Natural killer cell (primary cell): ENCODE measurements at regions not wholly inside any gene's neighbourhood (a gene's known extent, or its start where the extent isn't known, plus 50 kb on each side); places are given as distances from the start of the nearest gene placed in this dataset.

Source experiments
- ATAC-seq, 3 donors: fragments of 150-1000 bp in 2 of 3; fragments of 200-7000 bp in 1 of 3; cut with Tn5 transposase; 1 replicate in 1 of 3; 2 replicates in 2 of 3; pipeline ENCODE4 v1.10.0; 2021; ENCODE audit warnings: mild to moderate bottlenecking in 2 of 3, moderate library complexity in 2 of 3
- DNase-seq, 2 donors: peaks; one replicate each; pipeline versions ENCODE4 v3.0.0 to v3.0.0-alpha.2; 2013 to 2021; ENCODE audit warnings: mixed read lengths in 1 of 2
- H3K27ac ChIP-seq: one replicate; pipeline ENCODE4 v1.5.1; 2013; ENCODE audit warnings: mild to moderate bottlenecking, low read length
- H3K27me3 ChIP-seq: one replicate; pipeline ENCODE4 v1.6.1; 2013; ENCODE audit warnings: low read length; ENCODE audit not compliant: control insufficient read depth, insufficient read depth
- H3K36me3 ChIP-seq: one replicate; pipeline ENCODE4 v1.6.1; 2013; ENCODE audit warnings: low read length; ENCODE audit not compliant: control insufficient read depth, insufficient read depth
- H3K4me1 ChIP-seq: one replicate; pipeline ENCODE4 v1.6.1; 2013; ENCODE audit warnings: low read length; ENCODE audit not compliant: control insufficient read depth, insufficient read depth
- H3K4me3 ChIP-seq: one replicate; pipeline ENCODE4 v1.5.1; 2013; ENCODE audit warnings: low read length
- H3K9me3 ChIP-seq: one replicate; pipeline ENCODE4 v1.6.1; 2013; ENCODE audit warnings: low read length; ENCODE audit not compliant: control insufficient read depth, insufficient read depth
- H3K27ac Mint-ChIP-seq, 2 donors: one replicate each; pipeline ENCODE4 v1.8.0; 2022; ENCODE audit warnings: mild to moderate bottlenecking in 2 of 2, mixed read lengths in 2 of 2, moderate library complexity in 1 of 2
- H3K27me3 Mint-ChIP-seq, 2 donors: one replicate each; pipeline ENCODE4 v1.8.0; 2022; ENCODE audit warnings: low read depth in 2 of 2, mixed read lengths in 2 of 2
- H3K36me3 Mint-ChIP-seq: one replicate; pipeline ENCODE4 v1.8.0; 2022; ENCODE audit warnings: mixed read lengths
- H3K4me1 Mint-ChIP-seq, 2 donors: one replicate each; pipeline ENCODE4 v1.8.0; 2022; ENCODE audit warnings: mixed read lengths in 2 of 2
- H3K4me3 Mint-ChIP-seq: one replicate; pipeline ENCODE4 v1.8.0; 2022; ENCODE audit warnings: mild to moderate bottlenecking, moderate library complexity, mixed read lengths
- H3K9me3 Mint-ChIP-seq, 2 donors: one replicate each; pipeline ENCODE4 v1.8.0; 2022; ENCODE audit warnings: mixed read lengths in 2 of 2
- CTCF ChIP-seq: fragments of 200-600 bp; IDR thresholded peaks from one replicate; pipeline ENCODE4 v1.8.0; 2022; ENCODE audit warnings: antibody characterized with exemption
- WGBS: methylation state at CpG from one replicate; pipeline ENCODE4 v1.1.7; 2013; ENCODE audit warnings: missing lambda C conversion rate; ENCODE audit not compliant: insufficient coverage; 5-methylcytosine and 5-hydroxymethylcytosine counted together
- intact Hi-C: fragments of 100-400 bp; cut with micrococcal nuclease; formaldehyde crosslinking; loops from one replicate; pipeline ENCODE4 v1.14.2; 2022

- Histone ChIP-seq H3K9me3 (no peaks in the 10 kb centered on the region), H3K36me3 (no peaks in the 10 kb centered on the region), H3K4me1 (no peaks in the 10 kb centered on the region), H3K27me3 (no peaks in the 10 kb centered on the region), H3K27ac (no peak overlapping the region), H3K4me3 (no peak overlapping the region)
- H3K4me3 Mint-ChIP-seq = no peak overlapping the region
- WGBS = 57% methylated on average over 3 of the region's 4 CpGs
- ATAC-seq (no peak), DNase-seq (no peak)
- H3K27me3 Mint-ChIP-seq = peaks cover 0 to 3% of the 10 kb centered on the region in 2 donors
- intact Hi-C loops = no loop called here
- no peak overlapping the region for H3K27ac Mint-ChIP-seq
- no peaks in the 10 kb centered on the region for H3K9me3 Mint-ChIP-seq
- H3K4me1 Mint-ChIP-seq = peaks cover 0 to 9% of the 10 kb centered on the region in 2 donors
- no peaks in the 10 kb centered on the region for H3K36me3 Mint-ChIP-seq
- no peak for TF ChIP-seq CTCF
Observed at GRCh38 chr2:62643100-62643471, 62.4 kb upstream of the EHBP1 start.

GRCh38 chr2:62642429-62643099, 62.9 kb upstream of the EHBP1 start:
- no peaks in the 10 kb centered on the region for H3K27me3 ChIP-seq
- H3K4me1 Mint-ChIP-seq = peaks cover 0 to 9% of the 10 kb centered on the region in 2 donors
- ATAC-seq (no peak), DNase-seq (no peak)
- intact Hi-C loops = no loop called here
- H3K4me3 ChIP-seq = no peak overlapping the region
- no peaks in the 10 kb centered on the region for H3K36me3 ChIP-seq
- H3K27me3 Mint-ChIP-seq = peaks cover 0 to 3% of the 10 kb centered on the region in 2 donors
- no peaks in the 10 kb centered on the region for H3K4me1 ChIP-seq
- WGBS = 83% methylated on average over 2 of the region's 2 CpGs
- no peak overlapping the region for H3K27ac ChIP-seq
- no peaks in the 10 kb centered on the region for H3K36me3 Mint-ChIP-seq
- H3K9me3 ChIP-seq = no peaks in the 10 kb centered on the region
- no peak for TF ChIP-seq CTCF
- H3K9me3 Mint-ChIP-seq = no peaks in the 10 kb centered on the region
- H3K27ac Mint-ChIP-seq = no peak overlapping the region
- H3K4me3 Mint-ChIP-seq = no peak overlapping the region

GRCh38 chr2:62641936-62642335, 63.6 kb upstream of the EHBP1 start:
- H3K9me3 ChIP-seq = no peaks in the 10 kb centered on the region
- Mint-ChIP-seq H3K36me3 (no peaks in the 10 kb centered on the region), H3K4me1 (peaks cover 0 to 9% of the 10 kb centered on the region in 2 donors), H3K27ac (no peak overlapping the region), H3K27me3 (peaks cover 0 to 3% of the 10 kb centered on the region in 2 donors), H3K9me3 (no peaks in the 10 kb centered on the region), H3K4me3 (no peak overlapping the region)
- H3K27me3 ChIP-seq = no peaks in the 10 kb centered on the region
- H3K4me3 ChIP-seq = no peak overlapping the region
- no peaks in the 10 kb centered on the region for H3K36me3 ChIP-seq
- intact Hi-C loops = no loop called here
- WGBS = 74% methylated on average over 3 of the region's 4 CpGs
- H3K4me1 ChIP-seq = no peaks in the 10 kb centered on the region
- DNase-seq (no peak), ATAC-seq (no peak)
- H3K27ac ChIP-seq = no peak overlapping the region
- TF ChIP-seq CTCF = no peak

GRCh38 chr2:62641410-62641843, 64.1 kb upstream of the EHBP1 start:
- Mint-ChIP-seq H3K4me1 (peaks cover 0 to 9% of the 10 kb centered on the region in 2 donors), H3K4me3 (no peak overlapping the region), H3K27ac (no peak overlapping the region), H3K27me3 (peaks cover 0 to 3% of the 10 kb centered on the region in 2 donors), H3K36me3 (no peaks in the 10 kb centered on the region), H3K9me3 (no peaks in the 10 kb centered on the region)
- H3K27ac ChIP-seq = no peak overlapping the region
- ATAC-seq (no peak), DNase-seq (no peak)
- intact Hi-C loops = no loop called here
- H3K4me3 ChIP-seq = no peak overlapping the region
- no peak for TF ChIP-seq CTCF
- H3K9me3 ChIP-seq = no peaks in the 10 kb centered on the region
- H3K36me3 ChIP-seq = no peaks in the 10 kb centered on the region
- no peaks in the 10 kb centered on the region for H3K4me1 ChIP-seq
- 79% methylated on average over 1 of the region's 1 CpG for WGBS
- no peaks in the 10 kb centered on the region for H3K27me3 ChIP-seq
